Thyroid gland (tissue), 4 donors: ENCODE measurements at regions not wholly inside any gene's neighbourhood (a gene's known extent, or its start where the extent isn't known, plus 50 kb on each side); places are given as distances from the start of the nearest gene placed in this dataset.

ENCODE experiments used
- CTCF ChIP-seq, 6 experiments: fragments of 200-600 bp in 3 of 6; fragments of 450-650 bp in 3 of 6; sonication (generic) in 3 of 6; IDR thresholded peaks; one replicate each; pipeline ENCODE4 v1.5.1; 2016 to 2019; ENCODE audit warnings: antibody characterized with exemption in 6 of 6, mild to moderate bottlenecking in 2 of 6, inconsistent platforms in 1 of 6, moderate library complexity in 1 of 6
- POLR2A ChIP-seq, 2 donors: fragments of 450-650 bp; IDR thresholded peaks; one replicate each; pipeline ENCODE4 v1.6.1; 2017; ENCODE audit warnings: antibody characterized with exemption in 2 of 2, mild to moderate bottlenecking in 2 of 2, moderate library complexity in 1 of 2

GRCh38 chr5:20494706-20495105, 506.7 kb upstream of the CDH18 start:
- TF ChIP-seq CTCF (IDR thresholded peaks at IDR 0.05): no peak
- TF ChIP-seq POLR2A (IDR thresholded peaks at IDR 0.05): no peak
